Activated CD4-positive, alpha-beta T cell treated with anti-CD3 and anti-CD28 coated beads, Interleukin-2, amount 50 U/mL, for 24 hours (primary cell): ENCODE measurements at regions not wholly inside any gene's neighbourhood (a gene's known extent, or its start where the extent isn't known, plus 50 kb on each side); places are given as distances from the start of the nearest gene placed in this dataset.

Experiments used
- DNase-seq, 2 donors: peaks; one replicate each; pipeline ENCODE4 v3.0.0-alpha.2; 2020; ENCODE audit warnings: low read depth in 1 of 2, low spot score in 1 of 2

- DNase-seq, result no peak
Observed at GRCh38 chrY:7979770-7980169, 1068.2 kb upstream of the AMELY start.

- no peak for DNase-seq
Observed at GRCh38 chrY:7977301-7977700, 1065.7 kb upstream of the AMELY start.

GRCh38 chrY:7968293-7968692 is 1056.7 kb upstream of the AMELY start:
- DNase-seq, result no peak

GRCh38 chrY:7966916-7967315 is 1055.4 kb upstream of the AMELY start:
- DNase-seq, result no peak

DNA sequence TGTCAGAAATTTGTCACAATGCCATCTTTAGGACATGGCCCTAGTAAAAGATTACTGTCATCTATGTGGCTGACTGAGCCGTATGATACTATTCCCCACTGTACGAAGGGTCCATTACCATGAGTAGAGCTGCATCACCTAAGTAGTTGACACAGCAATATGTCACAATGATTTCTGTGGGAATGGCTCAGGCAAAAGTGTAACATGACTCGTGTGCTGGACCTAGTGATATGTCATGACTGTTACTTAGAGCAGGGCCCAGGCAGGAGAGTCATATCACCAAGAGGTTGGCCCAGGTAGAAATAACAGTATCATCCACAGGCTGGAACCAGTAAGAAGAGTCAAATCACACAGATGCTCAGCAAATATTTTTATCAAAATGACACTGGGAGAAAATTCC is 1051.8 kb upstream of the AMELY start:
- no peak for DNase-seq

DNA sequence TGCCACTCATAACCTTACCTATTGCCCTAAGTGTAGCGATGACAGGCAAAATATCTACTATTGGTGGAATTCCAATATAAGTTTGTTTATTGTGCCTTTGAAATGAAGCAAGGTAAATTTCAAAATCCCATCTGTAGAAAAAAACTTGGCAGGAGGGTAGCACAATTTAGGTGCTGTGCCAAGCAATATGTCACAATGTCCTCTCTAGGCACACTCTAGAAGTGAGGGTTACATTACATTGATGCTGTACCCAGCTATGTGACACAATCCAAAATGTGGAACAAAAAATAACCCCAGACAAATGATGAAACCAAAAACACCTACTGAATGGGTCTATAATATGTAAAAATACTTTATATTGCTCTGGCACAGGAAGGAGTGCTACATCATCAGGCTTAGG is 1050.8 kb upstream of the AMELY start:
- DNase-seq, result no peak

DNA sequence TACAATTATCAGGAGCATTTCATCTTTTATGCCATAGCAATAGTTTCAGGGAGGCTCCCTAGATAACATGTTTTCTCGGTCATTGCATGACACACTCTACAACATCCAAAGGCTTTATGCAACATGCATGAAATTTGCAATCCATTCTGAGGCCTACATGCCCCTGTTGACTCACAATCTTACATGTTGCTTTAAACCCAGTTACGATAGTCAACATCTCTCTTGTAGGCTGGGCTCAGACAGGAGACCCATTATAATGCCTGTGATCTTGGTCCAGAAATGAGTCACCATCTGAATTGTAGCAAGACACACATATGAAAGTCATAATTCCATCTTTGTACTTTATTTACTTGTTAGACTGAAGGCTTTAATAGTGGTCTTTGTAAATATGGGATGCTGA is 1050.3 kb upstream of the AMELY start:
- DNase-seq, result no peak

GRCh38 chrY:7957773-7958172 is 1046.2 kb upstream of the AMELY start:
- no peak for DNase-seq

GRCh38 chrY:7951187-7951852 is 1039.8 kb upstream of the AMELY start:
- DNase-seq, result no peak

DNA sequence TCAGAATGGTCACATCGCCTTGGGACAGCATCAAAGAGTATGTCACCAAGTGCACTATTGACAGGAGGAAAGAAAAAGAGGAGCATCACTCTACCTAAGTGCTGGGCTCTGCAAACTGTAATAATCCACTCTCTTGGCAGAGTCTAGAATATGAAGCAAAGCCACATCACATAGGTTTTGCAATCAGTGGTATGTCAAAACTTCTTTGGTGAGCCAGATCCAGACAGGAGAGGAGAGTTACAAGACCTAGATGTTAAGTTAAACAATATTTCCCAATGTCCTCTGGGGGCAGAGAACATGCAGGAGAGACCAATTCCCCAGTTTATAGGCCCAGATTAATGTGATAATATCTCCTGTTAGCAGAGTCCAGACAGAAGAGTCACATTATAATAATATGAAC is 1032.6 kb upstream of the AMELY start:
- DNase-seq, result no peak

DNA sequence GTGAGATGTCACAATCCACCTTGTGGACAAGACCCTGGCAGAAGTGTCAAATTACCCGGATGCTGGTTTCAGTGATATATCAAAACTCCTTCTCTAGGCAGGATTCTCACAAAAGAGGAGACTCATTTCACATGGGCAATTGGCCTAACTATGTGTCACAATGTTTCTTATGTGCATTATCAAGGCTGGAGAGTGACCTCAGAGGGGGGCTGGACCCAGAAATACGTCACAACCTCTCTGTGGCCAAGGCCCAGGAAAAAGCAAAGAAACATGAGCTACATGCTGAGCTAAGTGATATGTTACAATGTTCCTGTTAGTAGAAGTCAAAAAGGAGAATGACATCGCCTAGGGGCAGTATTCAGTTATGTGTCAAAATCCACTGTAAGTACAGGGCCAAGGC is 1031.2 kb upstream of the AMELY start:
- no peak for DNase-seq

- no peak for DNase-seq
Observed at GRCh38 chrY:7941856-7942255, 1030.3 kb upstream of the AMELY start.

GRCh38 chrY:7938982-7939718 is 1027.6 kb upstream of the AMELY start:
- no peak for DNase-seq

DNA sequence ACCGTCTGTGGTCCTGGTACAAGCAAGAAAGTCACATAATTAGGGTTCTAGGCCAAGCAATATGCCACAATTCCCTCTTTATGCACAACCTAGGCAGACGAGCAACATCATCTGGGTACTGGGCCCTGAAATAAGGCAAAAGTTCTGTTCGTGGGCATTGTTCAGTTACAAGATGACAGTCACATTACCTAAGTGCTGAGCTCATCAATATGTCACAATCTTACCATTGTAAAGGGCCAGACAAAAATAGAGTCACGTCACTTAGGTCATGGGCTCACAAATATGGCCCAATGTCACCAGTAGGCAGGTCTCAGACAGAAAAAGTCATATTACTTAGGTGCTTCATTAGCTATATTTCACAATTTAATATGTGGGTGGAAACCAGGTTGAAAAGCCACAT is 1025.3 kb upstream of the AMELY start:
- no peak for DNase-seq

DNA sequence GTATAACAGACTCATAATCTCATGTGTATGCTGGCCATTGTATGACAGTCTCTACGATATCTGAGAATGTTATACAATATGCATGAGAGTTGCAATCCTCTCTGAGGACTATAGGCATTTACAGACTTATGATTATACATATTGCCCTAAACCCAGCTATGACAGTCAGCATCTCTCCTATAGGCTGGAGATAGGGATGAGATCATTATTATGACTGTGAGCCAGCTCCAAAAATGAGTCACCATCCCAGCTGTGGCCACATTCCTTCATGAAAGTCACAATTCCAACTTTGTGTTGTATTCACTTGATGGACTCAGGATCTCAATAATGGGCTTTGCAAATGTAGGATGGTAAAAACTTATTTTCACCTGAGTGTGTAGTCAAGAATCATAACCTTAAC is 1024.5 kb upstream of the AMELY start:
- DNase-seq, result no peak

DNA sequence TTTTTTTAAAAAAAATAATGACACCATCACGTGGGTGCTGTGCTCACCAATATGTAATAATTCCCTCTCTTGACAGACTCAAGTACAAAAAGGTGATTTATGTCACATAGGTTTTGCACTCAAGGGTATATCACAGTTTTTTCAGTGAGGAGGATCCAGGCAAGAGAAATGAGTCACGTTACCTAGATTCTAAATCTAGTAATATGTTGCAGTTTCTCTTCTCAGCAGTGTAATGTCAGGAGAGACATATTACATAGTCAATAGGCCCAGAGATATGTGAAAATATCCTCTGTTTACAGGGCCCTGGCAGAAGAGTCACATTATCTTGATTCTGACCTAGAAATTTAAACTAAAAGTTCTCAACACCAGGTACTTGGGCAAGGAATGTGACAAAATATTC is 1024.1 kb upstream of the AMELY start:
- no peak for DNase-seq

- no peak for DNase-seq
Observed at GRCh38 chrY:7932424-7932823, 1020.9 kb upstream of the AMELY start.

- DNase-seq, result no peak
Observed at GRCh38 chrY:7929866-7930265, 1018.3 kb upstream of the AMELY start.

- DNase-seq, result no peak
Observed at GRCh38 chrY:7924059-7924458, 1012.5 kb upstream of the AMELY start.

GRCh38 chrY:7923476-7924017 is 1012.0 kb upstream of the AMELY start:
- no peak for DNase-seq

GRCh38 chrY:7920382-7920781 is 1008.8 kb upstream of the AMELY start:
- no peak for DNase-seq

- DNase-seq, result no peak
Observed at GRCh38 chrY:7888506-7888905, 977.0 kb upstream of the AMELY start.

DNA sequence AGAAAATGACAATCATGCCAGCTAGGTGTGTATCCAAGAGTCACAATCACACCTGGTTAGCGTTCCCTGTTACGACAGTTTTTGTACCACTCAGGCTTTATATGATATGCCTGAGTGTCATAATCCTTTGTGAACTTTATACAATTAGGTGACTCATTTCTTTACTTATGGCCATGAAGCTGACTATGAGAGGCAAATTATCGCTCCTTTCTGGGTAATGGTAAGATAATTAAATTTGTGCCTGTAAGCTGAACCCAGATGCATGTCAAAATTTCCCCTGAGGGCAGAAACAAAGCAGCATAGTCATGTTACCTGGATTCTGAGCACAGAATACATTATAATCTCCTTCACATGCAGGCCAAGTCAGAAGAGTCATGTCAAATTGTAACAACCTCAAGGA is 970.1 kb upstream of the AMELY start:
- no peak for DNase-seq
